PC-9 (cell line): ENCODE measurements at regions not wholly inside any gene's neighbourhood (a gene's known extent, or its start where the extent isn't known, plus 50 kb on each side); places are given as distances from the start of the nearest gene placed in this dataset.

Experiments
- BruUV-seq: library from RNA; stranded (reverse); fragments of 400-500 nt; replicated peaks from 2 replicates; lab custom pipeline; 2021; lab: Mats Ljungman, UMichigan
- CTCF ChIA-PET: fragments of 300-600 bp; sonication (Branson Sonifier 250); formaldehyde crosslinking; loops from one replicate; lab custom pipeline; 2022; ENCODE audit warnings: antibody characterized with exemption; lab: Charles Lee
- POLR2A ChIA-PET: fragments of 300-600 bp; sonication (Branson Sonifier 250); formaldehyde crosslinking; loops from one replicate; lab custom pipeline; 2022; ENCODE audit warnings: antibody characterized with exemption; ENCODE audit not compliant: unreplicated experiment; lab: Charles Lee
- DNase-seq, 2 experiments: peaks; one replicate each; pipeline versions ENCODE4 v3.0.0 to v3.0.0-alpha.2; 2015 to 2022; ENCODE audit warnings: mixed read lengths in 1 of 2
- H2AFZ ChIP-seq: fragments of 200-600 bp; sonication (generic); 2 replicates; pipeline ENCODE4 v1.8.1; 2017; ENCODE audit warnings: antibody characterized with exemption
- H3F3A ChIP-seq: fragments of 200-600 bp; sonication (generic); 2 replicates; pipeline ENCODE4 v1.8.1; 2017; ENCODE audit warnings: antibody characterized with exemption, mild to moderate bottlenecking, low read depth; ENCODE audit not compliant: insufficient read depth
- H3K27ac ChIP-seq: fragments of 200-600 bp; sonication (generic); 2 replicates; pipeline ENCODE4 v1.6.1; 2016; ENCODE audit warnings: mixed run types
- H3K27me3 ChIP-seq: fragments of 200-600 bp; sonication (generic); 2 replicates; pipeline ENCODE4 v1.6.1; 2016; ENCODE audit warnings: low read depth, mixed run types; ENCODE audit not compliant: insufficient read depth
- H3K36me3 ChIP-seq: fragments of 200-600 bp; sonication (generic); 2 replicates; pipeline ENCODE4 v1.6.1; 2016; ENCODE audit warnings: low read depth, mixed run types
- H3K4me1 ChIP-seq: fragments of 200-600 bp; sonication (generic); replicated peaks from 2 replicates; pipeline ENCODE4 v1.6.1; 2016; ENCODE audit warnings: mixed run types; ENCODE audit not compliant: insufficient read depth
- H3K4me2 ChIP-seq: fragments of 200-600 bp; sonication (generic); 2 replicates; pipeline ENCODE4 v1.6.1; 2017; ENCODE audit warnings: mixed run types
- H3K4me3 ChIP-seq: fragments of 200-600 bp; sonication (generic); 2 replicates; pipeline ENCODE4 v1.6.1; 2016; ENCODE audit warnings: mixed run types
- H3K79me2 ChIP-seq: fragments of 200-600 bp; sonication (generic); 2 replicates; pipeline ENCODE4 v1.6.1; 2017; ENCODE audit warnings: low read depth, mixed run types
- H3K9me2 ChIP-seq: fragments of 200-600 bp; sonication (generic); 2 replicates; pipeline ENCODE4 v1.8.1; 2017; ENCODE audit warnings: mild to moderate bottlenecking; ENCODE audit not compliant: insufficient read depth
- H3K9me3 ChIP-seq: fragments of 200-600 bp; sonication (generic); 2 replicates; pipeline ENCODE4 v1.8.1; 2016; ENCODE audit warnings: low read depth; ENCODE audit not compliant: insufficient read depth
- H4K20me1 ChIP-seq: fragments of 200-600 bp; sonication (generic); 2 replicates; pipeline ENCODE4 v1.8.1; 2017; ENCODE audit not compliant: insufficient read depth
- EZH2 ChIP-seq: fragments of 200-600 bp; sonication (generic); IDR thresholded peaks from 2 replicates; pipeline ENCODE4 v1.8.0; 2017; ENCODE audit warnings: antibody characterized with exemption, low read depth
- intact Hi-C: fragments of 100-400 bp; cut with micrococcal nuclease; formaldehyde crosslinking; loops from one replicate; pipeline ENCODE4 v1.10.0; 2022; ENCODE audit not compliant: unreplicated experiment
- TF ChIP-seq, protein P1 (sequence below): fragments of 200-600 bp; sonication (generic); conservative IDR thresholded peaks from 2 replicates; pipeline ENCODE4 v1.6.1; 2017; ENCODE audit warnings: mixed run types, antibody characterized with exemption, mild to moderate bottlenecking, moderate library complexity

GRCh38 chr18:78514910-78515670 lies 464.5 kb upstream of the SALL3 start:
- BruUV-seq, result no TSS peak
- no peaks in the 10 kb centered on the region for H3K36me3 ChIP-seq
- H3K4me2 ChIP-seq, result no peak overlapping the region
- no peak overlapping the region for H3K27ac ChIP-seq
- DNase-seq, result no peak
- H2AFZ ChIP-seq, result no peak overlapping the region
- H4K20me1 ChIP-seq, result no peaks in the 10 kb centered on the region
- TF ChIP-seq, protein P1, sequence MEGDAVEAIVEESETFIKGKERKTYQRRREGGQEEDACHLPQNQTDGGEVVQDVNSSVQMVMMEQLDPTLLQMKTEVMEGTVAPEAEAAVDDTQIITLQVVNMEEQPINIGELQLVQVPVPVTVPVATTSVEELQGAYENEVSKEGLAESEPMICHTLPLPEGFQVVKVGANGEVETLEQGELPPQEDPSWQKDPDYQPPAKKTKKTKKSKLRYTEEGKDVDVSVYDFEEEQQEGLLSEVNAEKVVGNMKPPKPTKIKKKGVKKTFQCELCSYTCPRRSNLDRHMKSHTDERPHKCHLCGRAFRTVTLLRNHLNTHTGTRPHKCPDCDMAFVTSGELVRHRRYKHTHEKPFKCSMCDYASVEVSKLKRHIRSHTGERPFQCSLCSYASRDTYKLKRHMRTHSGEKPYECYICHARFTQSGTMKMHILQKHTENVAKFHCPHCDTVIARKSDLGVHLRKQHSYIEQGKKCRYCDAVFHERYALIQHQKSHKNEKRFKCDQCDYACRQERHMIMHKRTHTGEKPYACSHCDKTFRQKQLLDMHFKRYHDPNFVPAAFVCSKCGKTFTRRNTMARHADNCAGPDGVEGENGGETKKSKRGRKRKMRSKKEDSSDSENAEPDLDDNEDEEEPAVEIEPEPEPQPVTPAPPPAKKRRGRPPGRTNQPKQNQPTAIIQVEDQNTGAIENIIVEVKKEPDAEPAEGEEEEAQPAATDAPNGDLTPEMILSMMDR, result no peak
- TF ChIP-seq EZH2, result no peak
- POLR2A ChIA-PET, result no interaction called here
- H3K9me2 ChIP-seq, result no peaks in the 10 kb centered on the region
- H3K9me3 ChIP-seq, result no peaks in the 10 kb centered on the region
- H3K27me3 ChIP-seq, result peaks cover 50% of the 10 kb centered on the region
- CTCF ChIA-PET, result no interaction called here
- no peaks in the 10 kb centered on the region for H3K79me2 ChIP-seq
- no peaks in the 10 kb centered on the region for H3K4me1 ChIP-seq
- intact Hi-C loops, result no loop called here
- H3F3A ChIP-seq, result no peaks in the 10 kb centered on the region
- H3K4me3 ChIP-seq, result no peak overlapping the region

DNA sequence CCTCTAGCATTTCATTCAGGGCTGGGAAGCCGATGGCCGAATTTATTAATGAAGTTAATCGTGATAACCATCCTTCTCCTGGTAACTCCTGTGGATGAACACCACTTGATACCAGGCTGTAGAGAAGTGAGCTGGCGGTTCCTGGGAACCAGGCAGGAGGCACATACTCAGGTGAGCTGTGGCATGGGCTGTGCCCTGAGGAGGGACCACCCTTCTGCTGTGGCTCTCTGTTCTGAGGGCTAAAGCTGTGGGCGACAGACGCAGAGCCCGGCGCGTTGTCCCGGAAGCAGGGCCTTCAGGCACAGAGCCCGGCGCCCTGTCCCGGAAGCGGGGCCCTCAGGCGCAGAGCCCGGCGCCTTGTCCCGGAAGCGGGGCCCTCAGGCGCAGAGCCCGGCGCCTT lies 462.3 kb upstream of the SALL3 start:
- POLR2A ChIA-PET, result no interaction called here
- intact Hi-C loops, result no loop called here

DNA sequence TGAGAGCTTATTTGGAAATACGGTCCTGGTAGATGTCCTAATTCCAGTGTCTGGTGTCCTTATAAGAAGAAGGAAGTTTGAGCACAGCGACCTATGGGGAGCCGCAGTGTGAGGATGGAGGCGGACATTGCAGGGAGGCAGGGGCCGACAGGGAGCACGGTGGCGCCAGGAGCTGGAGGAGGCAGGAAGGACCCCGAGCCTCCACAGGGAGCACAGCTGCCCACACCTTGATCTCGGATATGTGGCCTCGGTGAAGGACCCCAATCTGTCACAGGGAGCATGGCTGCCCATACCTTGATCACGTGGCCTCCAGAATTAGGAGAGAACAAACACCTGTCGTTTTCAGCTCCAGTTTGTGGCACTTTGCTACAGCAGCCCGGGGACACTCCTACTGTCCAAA lies 461.6 kb upstream of the SALL3 start:
- Histone ChIP-seq H3F3A (no peaks in the 10 kb centered on the region), H3K9me3 (no peaks in the 10 kb centered on the region), H3K4me1 (no peaks in the 10 kb centered on the region), H2AFZ (no peak overlapping the region), H3K79me2 (no peaks in the 10 kb centered on the region), H3K4me2 (no peak overlapping the region), H4K20me1 (no peaks in the 10 kb centered on the region), H3K27ac (no peak overlapping the region), H3K4me3 (no peak overlapping the region), H3K27me3 (peaks cover 66% of the 10 kb centered on the region), H3K36me3 (no peaks in the 10 kb centered on the region), H3K9me2 (no peaks in the 10 kb centered on the region)
- TF ChIP-seq EZH2, result no peak
- TF ChIP-seq, protein P1, result no peak
- CTCF ChIA-PET, result no interaction called here
- POLR2A ChIA-PET, result no interaction called here
- no peak for DNase-seq
- intact Hi-C loops, result no loop called here
- BruUV-seq, result no TSS peak

More for the DNA sequence above, 462.3 kb upstream of the SALL3 start:
- H3K79me2 ChIP-seq, result no peaks in the 10 kb centered on the region
- H3K4me1 ChIP-seq, result no peaks in the 10 kb centered on the region
- H3F3A ChIP-seq, result no peaks in the 10 kb centered on the region
- no peak overlapping the region for H2AFZ ChIP-seq
- DNase-seq, result no peak
- peaks cover 61% of the 10 kb centered on the region for H3K27me3 ChIP-seq
- no peaks in the 10 kb centered on the region for H3K9me3 ChIP-seq
- no peak for TF ChIP-seq EZH2
- TF ChIP-seq, protein P1, result no peak
- no TSS peak for BruUV-seq
- no peak overlapping the region for H3K27ac ChIP-seq
- H3K4me3 ChIP-seq, result no peak overlapping the region
- no peaks in the 10 kb centered on the region for H4K20me1 ChIP-seq
- no peaks in the 10 kb centered on the region for H3K9me2 ChIP-seq
- H3K36me3 ChIP-seq, result no peaks in the 10 kb centered on the region
- no peak overlapping the region for H3K4me2 ChIP-seq
- CTCF ChIA-PET, result no interaction called here
